GM12872 (cell line): ENCODE measurements at regions not wholly inside any gene's neighbourhood (a gene's known extent, or its start where the extent isn't known, plus 50 kb on each side); places are given as distances from the start of the nearest gene placed in this dataset.

Experiments used
- CTCF ChIP-seq: IDR thresholded peaks from 3 replicates; pipeline ENCODE4 v1.5.1; 2011; ENCODE audit warnings: low read depth, mild to moderate bottlenecking, low read length, moderate library complexity; ENCODE audit not compliant: insufficient read depth

- TF ChIP-seq CTCF = no peak
Observed at GRCh38 chr2:16204251-16204650, 263.9 kb downstream of the MYCN start.

- no peak for TF ChIP-seq CTCF
Observed at GRCh38 chr2:16203691-16204090, 263.3 kb downstream of the MYCN start.

- TF ChIP-seq CTCF = no peak
Observed at GRCh38 chr2:16203069-16203468, 262.7 kb downstream of the MYCN start.

GRCh38 chr2:16202266-16203020 is 262.1 kb downstream of the MYCN start:
- TF ChIP-seq CTCF = no peak

- TF ChIP-seq CTCF = no peak
Observed at GRCh38 chr2:16201848-16202247, 261.5 kb downstream of the MYCN start.

- TF ChIP-seq CTCF = no peak
Observed at GRCh38 chr2:16200554-16201193, 260.3 kb downstream of the MYCN start.

- TF ChIP-seq CTCF = no peak
Observed at GRCh38 chr2:16199882-16200553, 259.7 kb downstream of the MYCN start.
